ENCODE measurements at regions not wholly inside any gene's neighbourhood (a gene's known extent, or its start where the extent isn't known, plus 50 kb on each side); places are given as distances from the start of the nearest gene placed in this dataset.

GRCh38 chr13:40047322-40047771 lies 391.9 kb downstream of the COG6 start (continued):
- no peak; the same call in 1 of the 2 replicates for TF ChIP-seq ZNF687 (IDR thresholded peaks at IDR 0.05)
- peak; percentile 53; the same call in 1 of the 2 replicates for TF ChIP-seq RELB (IDR thresholded peaks at IDR 0.05; ENCODE audit: low read depth)
- TF ChIP-seq CTCF (IDR thresholded peaks at IDR 0.05 in 2 of 3, conservative IDR thresholded peaks at IDR 0.05 in 1 of 3; ENCODE audit: control insufficient read depth in 2 of 3, extremely low read depth in 1 of 3, insufficient read depth in 1 of 3, low read depth in 3 of 3, low read length in 3 of 3) = no peak
- TF ChIP-seq ZZZ3 (IDR thresholded peaks at IDR 0.05; ENCODE audit: control insufficient read depth, insufficient read length, low read depth) = no peak
- no peak for TF ChIP-seq ELK1 (IDR thresholded peaks at IDR 0.05; ENCODE audit: low read depth, low read length)
- TF ChIP-seq EED (IDR thresholded peaks at IDR 0.05; ENCODE audit: low read depth) = no peak
- no peak for TF ChIP-seq PAX8 (IDR thresholded peaks at IDR 0.05)
- TF ChIP-seq BRCA1 (IDR thresholded peaks at IDR 0.05; ENCODE audit: low read depth, low read length) = no peak
- no peak for TF ChIP-seq JUNB (IDR thresholded peaks at IDR 0.05)
- no peak for TF ChIP-seq POLR2AphosphoS2 (IDR thresholded peaks at IDR 0.05; ENCODE audit: low read depth, low read length)
- TF ChIP-seq NFIC (IDR thresholded peaks at IDR 0.05; ENCODE audit: low read depth, low read length) = peak; percentile 77
- no peak for TF ChIP-seq JUND (IDR thresholded peaks at IDR 0.05; ENCODE audit: low read depth, low read length)
- no peak for TF ChIP-seq ZSCAN29 (IDR thresholded peaks at IDR 0.05)
- TF ChIP-seq PML (IDR thresholded peaks at IDR 0.05; ENCODE audit: low read length) = no peak; the same call in 1 of the 2 replicates
- no peak for TF ChIP-seq YBX1 (IDR thresholded peaks at IDR 0.05)
- TF ChIP-seq HCFC1 (IDR thresholded peaks at IDR 0.05; ENCODE audit: low read length) = no peak
- no peak for TF ChIP-seq MYB (IDR thresholded peaks at IDR 0.05; ENCODE audit: borderline replicate concordance, low read depth, low read length)
- TF ChIP-seq SMARCA5 (IDR thresholded peaks at IDR 0.05) = no peak
- TF ChIP-seq EGR1 (IDR thresholded peaks at IDR 0.05; ENCODE audit: borderline replicate concordance in 1 of 2, low read depth in 2 of 2, low read length in 2 of 2) = no peak
- TF ChIP-seq USF1 (IDR thresholded peaks at IDR 0.05; ENCODE audit: borderline replicate concordance, extremely low read length, insufficient read depth, low read depth, low read length) = no peak
- TF ChIP-seq ATF3 (IDR thresholded peaks at IDR 0.05; ENCODE audit: borderline replicate concordance, extremely low read depth, low read depth, low read length) = no peak
